NCI-H524 (cell line): ENCODE measurements at regions not wholly inside any gene's neighbourhood (a gene's known extent, or its start where the extent isn't known, plus 50 kb on each side); places are given as distances from the start of the nearest gene placed in this dataset.

ENCODE experiments used
- DNase-seq, 2 experiments: peaks; one replicate each; lab custom pipeline; 2025; lab: John Stamatoyannopoulos, UW

DNA sequence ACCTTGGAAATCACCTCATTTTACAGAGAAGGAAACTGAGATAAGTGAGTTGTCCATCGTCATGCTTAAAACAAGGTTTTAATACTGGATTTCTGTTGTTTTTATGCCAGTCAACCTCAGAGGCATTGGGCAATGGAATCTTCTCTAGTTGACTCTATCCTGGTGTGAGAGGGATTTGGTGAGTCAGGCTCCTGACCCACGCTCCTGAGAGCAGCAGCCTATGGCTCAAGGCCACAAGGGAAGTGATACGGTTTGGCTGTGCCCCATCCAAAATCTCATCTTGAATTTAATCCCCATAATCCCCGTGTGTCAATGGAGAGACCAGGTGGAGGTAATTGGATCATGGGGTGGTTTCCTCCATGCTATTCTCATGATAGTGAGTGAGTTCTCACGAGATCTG, 90.1 kb downstream of the TLR5 start:
- peak; percentile 59 to 88 for DNase-seq

DNA sequence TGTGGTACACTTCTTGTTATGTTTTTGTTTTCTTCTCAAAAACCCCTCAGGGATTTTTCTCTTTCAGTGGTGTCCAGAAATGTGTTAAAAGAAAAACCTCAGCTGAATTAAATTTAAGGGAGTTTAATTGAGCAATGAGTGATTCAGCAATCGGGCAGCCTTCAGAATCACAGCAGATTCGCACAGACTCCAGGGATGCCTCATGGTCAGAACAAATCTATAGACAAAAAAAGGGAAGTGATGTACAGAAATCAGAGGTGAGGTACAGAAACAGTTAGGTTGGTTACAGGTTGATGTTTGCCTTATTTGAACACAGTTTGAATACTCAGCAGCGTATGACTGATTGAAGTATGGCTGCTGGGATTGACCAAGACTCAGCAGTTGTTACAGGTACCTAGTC, 86.2 kb downstream of the TLR5 start:
- DNase-seq: no peak

DNA sequence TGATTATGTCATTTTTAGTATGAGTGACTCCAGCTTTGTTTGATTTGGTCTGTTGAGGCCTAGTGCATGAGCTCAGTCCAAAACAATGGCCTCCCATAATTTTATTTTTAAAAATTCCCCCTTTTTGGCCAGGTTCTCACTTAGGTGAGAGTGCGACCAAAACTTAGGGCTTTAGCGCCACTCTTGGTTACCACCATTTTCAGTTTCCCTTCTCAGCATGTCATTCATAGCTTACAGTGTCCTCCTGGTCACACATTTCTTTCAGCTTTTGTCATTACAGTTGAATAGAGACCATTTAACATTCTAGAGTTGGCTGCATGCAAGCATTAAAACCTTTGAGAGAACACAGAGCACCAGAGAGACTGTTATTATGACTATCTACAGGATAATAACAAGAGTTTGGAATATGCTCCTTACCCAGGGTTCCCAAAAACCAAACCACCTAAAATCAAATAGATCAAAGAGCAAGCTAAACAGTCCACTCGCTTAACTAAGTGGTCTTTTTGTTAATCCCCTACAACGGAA, 85.4 kb downstream of the TLR5 start:
- DNase-seq: no peak
